ENCODE measurements at regions not wholly inside any gene's neighbourhood (a gene's known extent, or its start where the extent isn't known, plus 50 kb on each side); places are given as distances from the start of the nearest gene placed in this dataset.

DNA sequence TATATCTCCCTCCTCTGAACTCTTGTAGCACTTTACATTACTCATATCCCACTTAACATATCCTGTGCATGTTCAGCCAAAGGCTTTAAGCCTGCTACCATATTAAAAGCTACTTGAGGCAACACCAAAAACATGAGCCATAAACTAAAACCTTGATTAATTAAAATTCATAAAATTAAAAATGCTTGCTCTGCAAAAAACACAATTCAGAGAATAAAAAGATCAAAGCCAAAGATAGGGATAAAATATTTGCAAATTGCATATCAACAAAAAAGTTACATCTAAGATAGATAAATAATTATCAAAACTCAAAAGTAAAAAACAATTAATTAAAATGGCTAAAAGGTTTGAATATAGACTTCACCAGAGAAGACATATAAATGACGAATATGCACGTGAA, 495.4 kb upstream of the PIK3C3 start:
- no peak overlapping the region for H3K4me3 ChIP-seq (ENCODE audit: low read length in 2 of 2)
- no peaks in the 10 kb centered on the region for H3K4me1 ChIP-seq (ENCODE audit: control insufficient read depth in 2 of 2, insufficient read depth in 2 of 2, low read length in 2 of 2)
- H3K27ac ChIP-seq (ENCODE audit: low read depth in 2 of 2, low read length in 2 of 2) = no peak overlapping the region
- H3K27me3 ChIP-seq (ENCODE audit: control insufficient read depth in 2 of 2, insufficient read depth in 2 of 2, low read length in 2 of 2) = no peaks in the 10 kb centered on the region
- no peaks in the 10 kb centered on the region for H3K36me3 ChIP-seq (ENCODE audit: control insufficient read depth in 2 of 2, insufficient read depth in 2 of 2, low read length in 2 of 2)
- H3K9me3 ChIP-seq (ENCODE audit: control insufficient read depth in 2 of 2, low read length in 2 of 2) = no peaks in the 10 kb centered on the region
- no peak overlapping the region for H3K9ac ChIP-seq (ENCODE audit: low read depth in 1 of 2, low read length in 2 of 2)

DNA sequence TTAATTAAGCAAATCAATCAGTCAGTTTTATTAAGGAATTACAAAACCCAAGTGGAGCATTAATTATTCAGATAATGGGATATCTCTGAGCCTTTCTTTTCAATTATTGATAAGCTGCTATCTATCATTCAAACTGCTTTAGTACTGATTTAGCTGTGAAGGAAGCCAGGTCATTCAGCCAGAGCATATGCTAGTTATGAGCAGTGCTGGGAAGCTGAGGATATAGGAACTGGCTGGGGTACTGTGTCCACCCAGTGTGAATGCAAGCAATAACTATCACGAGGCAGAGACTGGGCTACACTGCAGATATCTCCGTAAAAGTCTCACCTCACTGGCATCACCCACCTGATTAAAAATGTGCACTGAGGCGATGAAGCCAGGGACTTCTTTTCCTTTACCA, 496.7 kb upstream of the PIK3C3 start:
- H3K9ac ChIP-seq (ENCODE audit: low read depth in 1 of 2, low read length in 2 of 2) = no peak overlapping the region
- H3K27me3 ChIP-seq (ENCODE audit: control insufficient read depth in 2 of 2, insufficient read depth in 2 of 2, low read length in 2 of 2) = no peaks in the 10 kb centered on the region
- no peaks in the 10 kb centered on the region for H3K9me3 ChIP-seq (ENCODE audit: control insufficient read depth in 2 of 2, low read length in 2 of 2)
- no peaks in the 10 kb centered on the region for H3K4me1 ChIP-seq (ENCODE audit: control insufficient read depth in 2 of 2, insufficient read depth in 2 of 2, low read length in 2 of 2)
- no peak overlapping the region for H3K4me3 ChIP-seq (ENCODE audit: low read length in 2 of 2)
- H3K27ac ChIP-seq (ENCODE audit: low read depth in 2 of 2, low read length in 2 of 2) = no peak overlapping the region
- H3K36me3 ChIP-seq (ENCODE audit: control insufficient read depth in 2 of 2, insufficient read depth in 2 of 2, low read length in 2 of 2) = no peaks in the 10 kb centered on the region

DNA sequence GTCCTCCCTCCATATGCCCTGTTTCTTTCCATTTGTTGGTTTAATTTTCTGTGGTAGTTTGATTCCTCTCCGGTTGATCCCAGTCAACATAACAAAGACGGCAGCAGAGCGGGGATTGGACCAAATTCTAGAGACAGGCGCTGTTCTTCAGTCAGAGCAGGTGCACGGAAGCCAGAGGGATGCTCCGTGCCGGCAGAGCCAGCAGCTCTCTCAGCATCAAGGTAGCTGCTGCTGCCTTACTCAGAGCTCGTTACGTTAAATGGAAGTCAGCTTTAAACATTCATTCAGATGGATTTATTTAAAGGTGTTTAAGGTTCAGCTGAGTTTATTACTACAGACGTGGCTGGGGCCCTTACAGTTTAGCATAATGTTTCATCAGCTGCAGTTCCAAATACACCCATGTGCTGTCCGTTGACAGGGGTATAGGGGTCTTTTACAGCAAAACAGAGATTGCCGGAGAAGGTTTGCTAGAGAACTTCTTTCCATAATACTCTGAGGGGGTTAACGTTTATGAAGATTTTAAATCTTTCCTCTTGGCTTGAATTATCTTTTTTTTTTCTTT, 497.2 kb upstream of the PIK3C3 start:
- H3K9ac ChIP-seq (ENCODE audit: low read depth in 1 of 2, low read length in 2 of 2) = no peak overlapping the region
- H3K4me1 ChIP-seq (ENCODE audit: control insufficient read depth in 2 of 2, insufficient read depth in 2 of 2, low read length in 2 of 2) = no peaks in the 10 kb centered on the region
- H3K4me3 ChIP-seq (ENCODE audit: low read length in 2 of 2) = no peak overlapping the region

DNA sequence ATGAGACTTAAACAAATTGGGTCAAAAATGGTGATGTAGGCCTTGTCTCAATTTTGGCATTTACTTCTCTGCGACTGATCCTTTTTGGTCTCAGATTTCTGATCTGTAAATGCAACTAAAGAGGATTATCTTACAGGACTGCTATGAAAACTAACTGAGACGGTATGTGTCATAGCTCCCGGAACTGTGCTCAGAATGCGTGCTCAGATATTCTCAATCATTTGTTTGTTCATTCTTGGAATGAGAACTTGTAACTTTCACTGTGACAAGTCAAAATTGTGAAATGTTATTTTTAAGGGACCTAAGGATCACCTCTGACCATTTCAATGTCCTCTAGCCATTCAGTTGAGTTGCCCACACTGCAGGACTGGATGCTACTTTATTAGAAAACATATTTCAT, 498.2 kb upstream of the PIK3C3 start:
- Histone ChIP-seq H3K27ac (ENCODE audit: low read depth in 2 of 2, low read length in 2 of 2) (no peak overlapping the region), H3K36me3 (ENCODE audit: control insufficient read depth in 2 of 2, insufficient read depth in 2 of 2, low read length in 2 of 2) (no peaks in the 10 kb centered on the region), H3K4me1 (ENCODE audit: control insufficient read depth in 2 of 2, insufficient read depth in 2 of 2, low read length in 2 of 2) (no peaks in the 10 kb centered on the region), H3K4me3 (ENCODE audit: low read length in 2 of 2) (no peak overlapping the region), H3K27me3 (ENCODE audit: control insufficient read depth in 2 of 2, insufficient read depth in 2 of 2, low read length in 2 of 2) (no peaks in the 10 kb centered on the region), H3K9me3 (ENCODE audit: control insufficient read depth in 2 of 2, low read length in 2 of 2) (no peaks in the 10 kb centered on the region), H3K9ac (ENCODE audit: low read depth in 1 of 2, low read length in 2 of 2) (no peak overlapping the region)

More for the DNA sequence above, 497.2 kb upstream of the PIK3C3 start:
- Histone ChIP-seq H3K27me3 (ENCODE audit: control insufficient read depth in 2 of 2, insufficient read depth in 2 of 2, low read length in 2 of 2) (no peaks in the 10 kb centered on the region), H3K27ac (ENCODE audit: low read depth in 2 of 2, low read length in 2 of 2) (no peak overlapping the region), H3K9me3 (ENCODE audit: control insufficient read depth in 2 of 2, low read length in 2 of 2) (no peaks in the 10 kb centered on the region), H3K36me3 (ENCODE audit: control insufficient read depth in 2 of 2, insufficient read depth in 2 of 2, low read length in 2 of 2) (no peaks in the 10 kb centered on the region)

DNA sequence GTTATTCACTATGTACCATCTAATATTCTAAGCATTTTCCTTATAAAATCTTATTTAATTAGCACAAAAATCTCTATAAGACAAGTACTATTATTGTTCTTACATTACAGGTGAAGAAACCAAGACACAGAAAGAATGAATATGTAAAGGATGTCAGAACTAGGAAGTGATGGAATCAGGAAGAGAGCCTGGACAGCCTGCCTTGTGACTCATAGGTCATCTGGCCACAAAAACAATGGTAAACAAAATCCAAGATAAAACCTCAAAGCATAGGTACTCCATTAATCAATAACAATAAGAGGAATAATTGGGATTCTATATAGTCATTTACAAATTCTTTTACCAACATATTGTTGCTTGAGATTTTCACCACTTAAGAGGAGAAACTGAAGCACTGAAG, 505.4 kb upstream of the PIK3C3 start:
- Histone ChIP-seq H3K27me3 (ENCODE audit: control insufficient read depth in 2 of 2, insufficient read depth in 2 of 2, low read length in 2 of 2) (no peaks in the 10 kb centered on the region), H3K27ac (ENCODE audit: low read depth in 2 of 2, low read length in 2 of 2) (no peak overlapping the region), H3K36me3 (ENCODE audit: control insufficient read depth in 2 of 2, insufficient read depth in 2 of 2, low read length in 2 of 2) (no peaks in the 10 kb centered on the region), H3K9me3 (ENCODE audit: control insufficient read depth in 2 of 2, low read length in 2 of 2) (no peaks in the 10 kb centered on the region), H3K4me1 (ENCODE audit: control insufficient read depth in 2 of 2, insufficient read depth in 2 of 2, low read length in 2 of 2) (no peaks in the 10 kb centered on the region), H3K9ac (ENCODE audit: low read depth in 1 of 2, low read length in 2 of 2) (no peak overlapping the region), H3K4me3 (ENCODE audit: low read length in 2 of 2) (no peak overlapping the region)

DNA sequence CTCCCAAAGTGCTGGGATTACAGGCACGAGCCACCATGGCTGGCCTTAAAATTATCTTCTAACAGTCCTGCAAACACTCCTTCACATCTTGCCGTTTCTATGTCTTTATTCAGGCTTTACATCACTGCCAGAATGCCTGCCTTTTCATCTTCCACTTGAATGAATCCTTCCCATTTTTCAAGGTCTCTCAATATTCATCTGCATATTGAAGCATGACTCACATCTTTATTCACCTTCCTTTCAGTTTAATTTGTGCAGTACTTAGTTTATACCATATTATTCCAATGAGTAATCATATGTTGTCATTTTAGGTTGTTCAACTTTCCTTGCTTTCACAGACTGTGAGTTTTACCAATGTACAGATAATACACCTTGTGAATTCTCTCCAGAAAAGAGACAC, 510.1 kb upstream of the PIK3C3 start:
- Histone ChIP-seq H3K4me1 (ENCODE audit: control insufficient read depth in 2 of 2, insufficient read depth in 2 of 2, low read length in 2 of 2) (no peaks in the 10 kb centered on the region), H3K27ac (ENCODE audit: low read depth in 2 of 2, low read length in 2 of 2) (no peak overlapping the region)

DNA sequence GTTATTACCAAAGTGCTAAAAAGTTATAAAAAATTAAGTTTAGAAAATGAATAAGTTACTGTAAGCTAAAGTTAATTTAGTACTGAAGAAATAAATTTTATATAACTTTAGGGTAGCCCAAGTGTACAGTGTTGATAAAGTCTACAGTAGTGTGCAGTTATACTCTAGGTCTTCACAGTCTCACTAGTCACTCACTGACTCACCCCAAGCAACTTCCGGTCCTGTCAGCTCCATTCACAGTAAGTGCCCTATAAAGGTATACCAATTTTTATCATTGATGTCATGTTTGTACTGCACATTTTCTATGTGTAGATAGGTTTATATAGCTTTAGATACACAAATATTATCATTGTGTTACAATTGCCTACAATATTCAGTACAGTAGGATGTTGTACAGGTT, 518.3 kb upstream of the PIK3C3 start:
- H3K27ac ChIP-seq (ENCODE audit: low read depth in 2 of 2, low read length in 2 of 2) = no peak overlapping the region
- peaks cover 0 to 2% of the 10 kb centered on the region in 2 donors for H3K9me3 ChIP-seq (ENCODE audit: control insufficient read depth in 2 of 2, low read length in 2 of 2)
- no peak overlapping the region for H3K9ac ChIP-seq (ENCODE audit: low read depth in 1 of 2, low read length in 2 of 2)
- H3K4me3 ChIP-seq (ENCODE audit: low read length in 2 of 2) = no peak overlapping the region
- no peaks in the 10 kb centered on the region for H3K27me3 ChIP-seq (ENCODE audit: control insufficient read depth in 2 of 2, insufficient read depth in 2 of 2, low read length in 2 of 2)
- no peaks in the 10 kb centered on the region for H3K4me1 ChIP-seq (ENCODE audit: control insufficient read depth in 2 of 2, insufficient read depth in 2 of 2, low read length in 2 of 2)
- no peaks in the 10 kb centered on the region for H3K36me3 ChIP-seq (ENCODE audit: control insufficient read depth in 2 of 2, insufficient read depth in 2 of 2, low read length in 2 of 2)

More for the DNA sequence above, 510.1 kb upstream of the PIK3C3 start:
- Histone ChIP-seq H3K27me3 (ENCODE audit: control insufficient read depth in 2 of 2, insufficient read depth in 2 of 2, low read length in 2 of 2) (no peaks in the 10 kb centered on the region), H3K9me3 (ENCODE audit: control insufficient read depth in 2 of 2, low read length in 2 of 2) (peaks cover 0 to 2% of the 10 kb centered on the region in 2 donors), H3K9ac (ENCODE audit: low read depth in 1 of 2, low read length in 2 of 2) (no peak overlapping the region), H3K36me3 (ENCODE audit: control insufficient read depth in 2 of 2, insufficient read depth in 2 of 2, low read length in 2 of 2) (no peaks in the 10 kb centered on the region), H3K4me3 (ENCODE audit: low read length in 2 of 2) (no peak overlapping the region)

DNA sequence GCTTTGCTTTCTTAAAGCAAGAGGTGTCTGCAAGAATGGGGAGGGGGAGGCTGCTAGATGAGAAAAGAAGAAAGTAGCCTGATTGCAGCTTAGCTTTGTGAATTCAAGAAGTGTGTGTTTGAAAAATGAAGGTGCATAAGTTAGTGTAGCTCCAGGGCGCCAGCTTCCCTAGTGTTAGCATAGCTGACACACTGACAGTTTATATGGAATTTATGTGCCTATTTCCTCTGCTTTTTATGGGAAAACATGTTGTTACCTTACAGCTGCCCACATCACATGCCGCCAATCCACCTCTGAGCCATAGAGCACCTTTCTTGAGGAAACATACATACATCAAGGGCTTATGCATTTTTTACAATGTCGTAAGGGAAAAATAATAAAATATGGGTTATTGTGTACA, 536.4 kb upstream of the PIK3C3 start:
- Histone ChIP-seq H3K4me3 (ENCODE audit: low read length in 2 of 2) (no peak overlapping the region), H3K36me3 (ENCODE audit: control insufficient read depth in 2 of 2, insufficient read depth in 2 of 2, low read length in 2 of 2) (no peaks in the 10 kb centered on the region), H3K27me3 (ENCODE audit: control insufficient read depth in 2 of 2, insufficient read depth in 2 of 2, low read length in 2 of 2) (no peaks in the 10 kb centered on the region), H3K27ac (ENCODE audit: low read depth in 2 of 2, low read length in 2 of 2) (no peak overlapping the region), H3K4me1 (ENCODE audit: control insufficient read depth in 2 of 2, insufficient read depth in 2 of 2, low read length in 2 of 2) (no peaks in the 10 kb centered on the region), H3K9me3 (ENCODE audit: control insufficient read depth in 2 of 2, low read length in 2 of 2) (no peaks in the 10 kb centered on the region), H3K9ac (ENCODE audit: low read depth in 1 of 2, low read length in 2 of 2) (no peak overlapping the region)

DNA sequence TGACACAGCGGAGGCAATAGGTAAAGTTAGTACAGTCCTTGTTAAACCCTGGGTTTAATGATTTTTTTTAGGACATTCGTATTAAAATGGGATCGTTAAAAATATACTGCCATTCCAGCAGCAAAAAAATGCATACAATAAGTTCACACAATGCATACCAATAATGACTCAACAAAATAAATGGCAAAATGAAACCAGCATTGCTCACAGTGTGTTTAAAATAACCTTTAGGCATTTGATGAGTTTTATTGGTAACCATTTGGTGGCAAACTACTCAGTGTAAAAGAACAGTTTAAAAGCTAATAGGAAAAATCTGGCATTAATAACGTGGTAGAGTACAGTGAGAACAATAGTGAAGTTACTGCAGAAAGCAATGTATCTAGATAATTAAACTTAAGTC, 539.0 kb upstream of the PIK3C3 start:
- H3K9ac ChIP-seq (ENCODE audit: low read depth in 1 of 2, low read length in 2 of 2) = no peak overlapping the region
- H3K27ac ChIP-seq (ENCODE audit: low read depth in 2 of 2, low read length in 2 of 2) = no peak overlapping the region
- no peak overlapping the region for H3K4me3 ChIP-seq (ENCODE audit: low read length in 2 of 2)
- H3K27me3 ChIP-seq (ENCODE audit: control insufficient read depth in 2 of 2, insufficient read depth in 2 of 2, low read length in 2 of 2) = no peaks in the 10 kb centered on the region
- H3K4me1 ChIP-seq (ENCODE audit: control insufficient read depth in 2 of 2, insufficient read depth in 2 of 2, low read length in 2 of 2) = no peaks in the 10 kb centered on the region
- no peaks in the 10 kb centered on the region for H3K36me3 ChIP-seq (ENCODE audit: control insufficient read depth in 2 of 2, insufficient read depth in 2 of 2, low read length in 2 of 2)
- no peaks in the 10 kb centered on the region for H3K9me3 ChIP-seq (ENCODE audit: control insufficient read depth in 2 of 2, low read length in 2 of 2)

DNA sequence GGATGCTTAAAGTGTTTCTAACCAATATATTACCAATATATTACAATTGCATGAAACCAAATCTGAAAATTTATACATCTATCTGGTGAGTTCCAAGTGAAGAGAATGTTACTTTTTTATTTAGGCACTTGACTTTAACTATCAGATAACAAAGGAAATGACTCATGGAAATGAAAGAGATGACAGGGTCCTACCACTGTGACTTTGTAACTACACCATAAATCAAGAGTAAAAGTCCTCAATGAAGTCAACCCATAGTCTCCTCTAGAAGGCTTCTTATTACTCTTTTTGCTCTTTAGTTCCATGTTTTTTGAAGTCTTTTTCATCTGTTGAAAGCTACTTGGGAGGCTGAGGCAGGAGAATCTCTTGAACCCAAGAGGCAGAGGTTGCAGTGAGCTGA, 545.0 kb upstream of the PIK3C3 start:
- Histone ChIP-seq H3K27me3 (ENCODE audit: control insufficient read depth in 2 of 2, insufficient read depth in 2 of 2, low read length in 2 of 2) (no peaks in the 10 kb centered on the region), H3K9me3 (ENCODE audit: control insufficient read depth in 2 of 2, low read length in 2 of 2) (no peaks in the 10 kb centered on the region), H3K9ac (ENCODE audit: low read depth in 1 of 2, low read length in 2 of 2) (no peak overlapping the region), H3K4me1 (ENCODE audit: control insufficient read depth in 2 of 2, insufficient read depth in 2 of 2, low read length in 2 of 2) (no peaks in the 10 kb centered on the region), H3K36me3 (ENCODE audit: control insufficient read depth in 2 of 2, insufficient read depth in 2 of 2, low read length in 2 of 2) (no peaks in the 10 kb centered on the region), H3K27ac (ENCODE audit: low read depth in 2 of 2, low read length in 2 of 2) (no peak overlapping the region), H3K4me3 (ENCODE audit: low read length in 2 of 2) (no peak overlapping the region)

DNA sequence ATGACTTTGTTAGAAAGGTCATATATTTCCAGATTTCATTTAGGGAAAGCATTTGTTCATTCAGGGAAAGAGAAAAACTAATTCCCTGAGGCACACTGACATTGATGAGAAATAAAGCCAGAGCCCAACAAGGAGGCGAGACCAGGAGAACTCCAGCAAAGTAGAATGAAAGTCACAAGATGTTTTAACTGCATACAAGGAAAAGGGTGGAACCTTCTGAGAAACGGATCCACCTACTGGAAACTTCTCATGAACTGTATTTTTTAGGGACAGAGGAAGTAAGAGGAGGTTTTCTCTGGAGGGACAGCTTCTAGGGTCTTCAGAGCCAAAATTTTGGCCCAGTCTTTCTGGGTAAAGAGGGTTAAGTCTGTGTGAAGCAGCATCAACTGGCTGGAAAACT, 548.2 kb upstream of the PIK3C3 start:
- Histone ChIP-seq H3K27ac (ENCODE audit: low read depth in 2 of 2, low read length in 2 of 2) (no peak overlapping the region), H3K27me3 (ENCODE audit: control insufficient read depth in 2 of 2, insufficient read depth in 2 of 2, low read length in 2 of 2) (no peaks in the 10 kb centered on the region), H3K9ac (ENCODE audit: low read depth in 1 of 2, low read length in 2 of 2) (no peak overlapping the region), H3K4me1 (ENCODE audit: control insufficient read depth in 2 of 2, insufficient read depth in 2 of 2, low read length in 2 of 2) (no peaks in the 10 kb centered on the region), H3K36me3 (ENCODE audit: control insufficient read depth in 2 of 2, insufficient read depth in 2 of 2, low read length in 2 of 2) (no peaks in the 10 kb centered on the region), H3K9me3 (ENCODE audit: control insufficient read depth in 2 of 2, low read length in 2 of 2) (no peaks in the 10 kb centered on the region), H3K4me3 (ENCODE audit: low read length in 2 of 2) (no peak overlapping the region)
